HG03521 (cell line): ENCODE measurements at regions not wholly inside any gene's neighbourhood (a gene's known extent, or its start where the extent isn't known, plus 50 kb on each side); places are given as distances from the start of the nearest gene placed in this dataset.
"Not testable (repeated sequence)": the region's sequence is repeated elsewhere in the genome, so short reads cannot be mapped to it uniquely, and the experiment has no call there.

Source experiments
- ATAC-seq: cut with Tn5 transposase; IDR thresholded peaks from one replicate; pipeline ENCODE4 v1.9.1; 2021; ENCODE audit warnings: mild to moderate bottlenecking, moderate library complexity; ENCODE audit not compliant: unreplicated experiment

- no peak for ATAC-seq
Measured at GRCh38 chr11:96681019-96681716, 291.4 kb downstream of the JRKL start.

- ATAC-seq: no peak
Measured at GRCh38 chr11:96694338-96694737, 304.5 kb downstream of the JRKL start.

- no peak for ATAC-seq
Measured at GRCh38 chr11:96696731-96697130, 306.9 kb downstream of the JRKL start.

GRCh38 chr11:96697466-96697865, 307.7 kb downstream of the JRKL start:
- ATAC-seq: no peak

GRCh38 chr11:96704847-96705246, 315.0 kb downstream of the JRKL start:
- no peak for ATAC-seq

- no peak for ATAC-seq
Measured at GRCh38 chr11:96706761-96707160, 316.9 kb downstream of the JRKL start.

- ATAC-seq: no peak
Measured at GRCh38 chr11:96707273-96707672, 317.5 kb downstream of the JRKL start.

GRCh38 chr11:96708219-96708878, 318.5 kb downstream of the JRKL start:
- ATAC-seq: no peak

- no peak for ATAC-seq
Measured at GRCh38 chr11:96713301-96713700, 323.5 kb downstream of the JRKL start.

- ATAC-seq: no peak
Measured at GRCh38 chr11:96714689-96715088, 324.9 kb downstream of the JRKL start.

- no peak for ATAC-seq
Measured at GRCh38 chr11:96715208-96715607, 325.4 kb downstream of the JRKL start.

GRCh38 chr11:96736601-96737000, 346.8 kb downstream of the JRKL start:
- ATAC-seq: no peak

- no peak for ATAC-seq
Measured at GRCh38 chr11:96738311-96738710, 348.5 kb downstream of the JRKL start.

- no peak for ATAC-seq
Measured at GRCh38 chr11:96741068-96741467, 351.3 kb downstream of the JRKL start.

GRCh38 chr11:96744697-96745096, 354.9 kb downstream of the JRKL start:
- ATAC-seq: no peak

GRCh38 chr11:96748639-96749370, 359.0 kb downstream of the JRKL start:
- no peak for ATAC-seq

GRCh38 chr11:96751807-96752206, 362.0 kb downstream of the JRKL start:
- ATAC-seq: not testable (repeated sequence)

- no peak for ATAC-seq
Measured at GRCh38 chr11:96752221-96752620, 362.4 kb downstream of the JRKL start.

- no peak for ATAC-seq
Measured at GRCh38 chr11:96753997-96754396, 364.2 kb downstream of the JRKL start.

- no peak for ATAC-seq
Measured at GRCh38 chr11:96755209-96755608, 365.4 kb downstream of the JRKL start.

- ATAC-seq: no peak
Measured at GRCh38 chr11:96755752-96756151, 365.9 kb downstream of the JRKL start.

- no peak for ATAC-seq
Measured at GRCh38 chr11:96758957-96759356, 369.1 kb downstream of the JRKL start.
